Hypothalamus (tissue), 51 donors: ENCODE measurements at regions not wholly inside any gene's neighbourhood (a gene's known extent, or its start where the extent isn't known, plus 50 kb on each side); places are given as distances from the start of the nearest gene placed in this dataset.
A peak's percentile ranks its signal among the peaks of the same experiment; 100 is the strongest.

Source experiments
- DNase-seq, 51 donors: peaks; one replicate each; lab custom pipeline; 2025; lab: John Stamatoyannopoulos, UW

DNA sequence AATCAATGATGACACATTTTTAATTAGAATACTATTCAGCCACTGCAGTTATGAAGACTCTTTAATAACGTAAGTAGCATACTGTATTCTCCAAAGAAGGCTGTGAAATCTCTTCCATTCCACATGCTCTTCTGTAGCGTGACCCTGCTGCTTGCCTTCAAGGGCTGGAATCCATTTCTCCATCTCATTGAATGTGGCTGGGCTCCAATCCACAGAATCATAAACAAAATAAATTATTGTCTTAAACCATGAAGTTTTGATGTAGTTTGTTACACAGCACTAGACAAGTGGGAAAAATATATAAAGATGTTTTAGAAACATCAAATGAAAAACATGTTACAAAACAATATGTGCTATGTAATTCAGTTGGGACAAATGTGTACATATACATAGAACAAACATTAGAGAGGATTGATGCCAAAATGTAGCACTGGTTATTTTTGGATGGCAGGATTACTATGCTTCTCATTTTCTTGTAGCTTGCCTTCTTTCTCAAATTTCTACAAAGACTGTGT is 410.8 kb upstream of the PODXL start:
- DNase-seq: no peak

DNA sequence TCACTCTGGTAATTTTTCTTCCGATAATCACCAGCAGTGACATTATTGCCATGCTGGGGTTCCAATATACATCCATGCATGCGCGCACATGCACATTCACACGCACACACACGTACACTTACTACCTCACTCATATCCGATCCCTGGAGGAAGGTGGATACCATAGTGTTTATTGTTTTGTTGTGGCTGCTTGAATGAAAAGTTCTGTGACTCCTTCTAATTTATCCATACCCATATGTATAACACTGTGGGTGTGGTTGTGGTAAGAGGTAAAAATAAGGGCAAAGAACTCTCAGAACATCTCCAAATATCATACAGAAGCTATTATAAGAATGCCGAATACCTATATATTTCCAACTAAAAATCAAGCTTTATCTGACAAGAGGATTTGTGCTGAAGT is 407.8 kb upstream of the PODXL start:
- DNase-seq: no peak

DNA sequence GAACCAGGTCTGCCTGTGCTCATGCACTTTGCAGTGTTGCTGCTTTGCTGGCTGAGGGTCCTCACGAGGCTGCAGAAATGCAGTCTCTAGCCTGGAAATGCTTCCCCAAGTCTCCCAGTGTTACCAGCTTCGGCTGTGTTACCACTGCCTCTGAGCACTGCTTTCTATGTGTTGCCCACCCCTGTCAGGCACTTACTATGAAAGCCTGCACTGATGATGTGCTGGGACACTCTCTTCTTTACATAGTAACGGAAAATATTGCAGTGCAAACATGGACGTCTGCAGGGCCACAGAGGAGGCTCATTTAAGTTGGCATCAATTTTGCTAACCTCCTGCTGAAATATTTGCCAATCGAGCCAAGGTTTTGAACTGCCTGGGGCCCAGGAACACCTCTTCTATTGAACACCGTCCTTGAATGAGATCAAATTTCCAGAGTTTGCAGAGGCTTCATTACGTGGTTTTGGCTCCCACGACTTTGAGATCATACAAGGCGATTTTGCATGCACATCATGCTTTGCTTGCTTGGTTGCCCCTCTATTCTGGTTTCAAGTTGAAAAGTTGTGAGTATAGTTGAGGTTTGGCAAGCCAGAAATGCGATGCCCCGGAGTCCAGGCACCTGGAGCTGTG is 404.7 kb upstream of the PODXL start:
- DNase-seq: no peak

DNA sequence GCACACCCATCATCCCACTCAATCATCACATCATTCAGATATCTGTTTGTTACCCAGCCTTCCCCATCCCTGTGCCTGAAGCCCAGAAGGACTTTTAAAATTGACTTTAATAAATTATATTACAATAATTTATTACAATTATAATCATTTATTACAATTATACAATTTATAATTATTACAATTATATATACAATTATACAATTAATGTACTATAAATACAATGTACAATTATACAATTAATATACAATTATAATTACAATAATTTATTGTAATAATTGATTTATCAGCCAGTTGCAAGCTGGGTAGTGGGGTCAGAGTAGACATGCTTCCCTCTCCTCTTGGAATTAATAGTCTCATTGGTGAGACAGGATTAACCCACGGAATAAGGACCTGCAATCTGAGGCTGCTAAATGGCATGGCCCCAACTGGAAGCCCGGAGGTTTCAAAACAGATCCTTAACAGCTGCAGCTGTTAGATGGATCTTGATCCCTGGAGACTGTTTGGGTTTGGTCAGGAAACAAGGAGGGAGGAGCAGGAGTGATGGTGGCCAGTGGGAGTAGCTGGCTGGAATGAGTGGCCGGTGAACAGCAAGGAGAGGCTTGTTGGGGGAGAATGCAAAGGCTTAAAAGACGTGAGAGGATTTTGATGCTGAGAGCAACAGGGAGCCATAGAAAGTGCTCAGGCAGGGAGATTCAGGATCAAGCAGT is 402.8 kb upstream of the PODXL start:
- no peak for DNase-seq

DNA sequence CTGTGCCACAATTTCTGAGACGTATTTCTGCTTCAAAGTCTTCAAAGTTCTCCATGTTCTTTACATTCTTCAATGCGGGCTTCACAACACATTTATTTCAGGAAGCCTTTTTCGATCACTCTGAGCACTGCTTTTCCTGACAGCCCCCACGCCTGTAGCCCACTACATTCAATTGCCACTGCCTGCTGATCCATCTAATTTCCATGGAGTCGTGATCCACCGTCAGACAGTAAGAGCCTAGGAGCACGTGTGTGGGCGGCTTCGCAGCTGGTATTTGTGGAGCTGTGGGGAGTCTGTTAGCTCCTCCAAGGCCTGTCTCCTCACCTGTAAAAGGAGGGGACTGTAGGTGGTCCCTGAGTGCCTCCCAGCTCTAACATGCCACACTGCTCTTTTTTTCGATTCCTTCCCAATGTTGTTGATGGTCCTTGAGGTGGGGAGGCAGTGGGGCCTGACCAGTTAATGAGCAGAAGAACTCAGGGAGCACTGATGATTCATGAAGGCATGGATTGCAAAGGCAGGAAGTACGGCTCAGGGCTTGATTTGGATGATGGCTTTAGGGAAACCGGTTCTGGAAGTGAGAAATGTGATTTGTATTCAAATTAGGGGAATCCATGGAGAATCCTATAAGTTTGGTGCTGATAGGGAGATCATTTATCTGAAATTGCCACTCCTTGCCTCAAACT is 401.1 kb upstream of the PODXL start:
- DNase-seq: peak in 2 of 51 donors; percentile 19 to 68

DNA sequence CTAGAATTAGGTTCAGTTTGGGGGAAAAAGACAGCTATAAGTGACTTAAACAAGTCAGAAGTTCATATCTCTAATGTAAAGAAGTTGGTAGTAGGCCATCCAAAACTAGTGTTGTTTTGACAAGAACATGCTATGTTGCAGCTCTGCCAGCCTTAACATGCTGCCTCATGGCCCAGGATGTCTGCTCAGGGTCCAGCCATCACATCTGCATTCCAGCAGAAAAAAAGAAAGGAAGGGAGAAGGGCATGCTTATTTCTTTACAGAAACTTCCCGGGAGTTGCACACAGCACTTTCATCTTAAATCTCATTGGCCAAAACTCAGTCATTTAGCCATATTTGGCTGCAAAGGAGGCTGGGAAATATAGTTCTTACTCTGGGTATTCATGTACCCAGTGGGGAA is 400.4 kb upstream of the PODXL start:
- DNase-seq: no peak

DNA sequence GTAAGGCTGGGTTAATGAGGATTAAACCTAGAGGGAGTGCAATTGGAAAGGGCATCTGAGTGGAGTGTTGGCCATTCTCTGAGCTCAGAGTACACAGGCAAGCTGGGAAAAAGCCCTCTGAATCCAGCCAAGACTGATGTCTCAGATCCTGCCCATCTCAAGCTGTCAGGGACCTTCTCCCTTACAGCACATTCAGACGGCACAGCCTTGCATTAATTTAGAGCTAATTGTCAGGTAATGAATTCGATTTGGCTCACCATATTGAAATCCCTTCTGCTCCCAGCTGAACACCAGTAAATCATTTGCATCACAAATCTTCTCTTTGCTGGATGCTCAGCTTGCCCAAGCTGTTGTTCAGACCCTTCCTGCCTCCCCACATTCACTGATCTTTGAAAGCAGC is 399.3 kb upstream of the PODXL start:
- DNase-seq: no peak

DNA sequence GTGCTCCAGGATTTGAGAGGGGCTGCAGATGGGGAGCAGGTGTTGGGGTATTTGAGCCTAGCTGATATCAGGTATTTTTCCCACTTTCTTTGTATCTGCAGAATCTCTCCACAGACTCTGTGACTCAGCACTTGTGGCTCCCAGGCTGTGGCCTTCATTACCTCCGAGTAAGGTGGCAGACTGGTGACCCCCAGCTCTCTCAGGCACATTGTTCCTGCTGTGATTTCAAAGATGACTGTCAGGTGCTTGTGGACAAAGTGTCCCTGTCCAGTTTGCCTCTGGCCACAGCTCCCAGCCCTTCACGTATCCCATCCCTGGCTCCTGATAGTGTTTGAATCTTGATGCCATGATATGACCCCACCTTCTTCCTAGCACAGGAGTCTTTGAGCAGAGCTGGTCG is 396.8 kb upstream of the PODXL start:
- DNase-seq: no peak

DNA sequence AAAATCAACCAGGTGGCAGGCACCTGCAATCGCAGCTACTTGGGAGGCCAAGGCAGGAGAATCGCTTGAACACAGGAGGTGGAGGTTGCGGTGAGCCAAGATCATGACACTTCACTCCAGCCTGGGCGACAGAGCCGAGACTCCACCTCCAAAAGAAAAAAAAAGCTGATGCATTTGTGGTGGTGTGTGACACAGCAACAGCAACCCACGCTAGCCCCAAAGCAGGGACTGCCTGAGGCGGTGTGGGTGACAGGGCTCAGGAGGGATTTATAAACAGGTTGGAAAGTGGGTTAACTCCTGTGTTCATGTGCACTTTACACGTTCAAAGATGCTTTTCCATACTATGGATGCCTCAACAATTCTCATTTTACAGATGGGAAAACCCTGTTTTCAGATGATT is 395.9 kb upstream of the PODXL start:
- no peak for DNase-seq

DNA sequence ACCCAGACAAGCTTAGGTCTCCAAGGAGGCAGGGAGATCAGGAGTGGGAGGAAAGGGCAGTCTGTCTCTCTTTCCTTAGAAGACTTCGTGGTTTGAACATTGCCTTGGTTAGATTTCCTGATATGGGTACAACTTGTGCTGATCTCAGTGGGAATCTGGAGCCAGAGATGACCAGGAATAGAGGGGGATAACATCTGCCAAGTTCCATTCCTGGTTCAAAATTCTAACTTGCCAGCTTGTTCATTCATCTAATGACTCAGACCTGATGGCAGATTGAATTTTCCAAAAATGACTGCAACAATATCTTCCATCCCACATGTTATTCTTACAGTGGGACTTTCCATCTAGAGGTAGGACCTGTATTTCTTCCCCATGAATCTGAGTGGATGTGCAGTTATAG is 394.3 kb upstream of the PODXL start:
- no peak for DNase-seq

DNA sequence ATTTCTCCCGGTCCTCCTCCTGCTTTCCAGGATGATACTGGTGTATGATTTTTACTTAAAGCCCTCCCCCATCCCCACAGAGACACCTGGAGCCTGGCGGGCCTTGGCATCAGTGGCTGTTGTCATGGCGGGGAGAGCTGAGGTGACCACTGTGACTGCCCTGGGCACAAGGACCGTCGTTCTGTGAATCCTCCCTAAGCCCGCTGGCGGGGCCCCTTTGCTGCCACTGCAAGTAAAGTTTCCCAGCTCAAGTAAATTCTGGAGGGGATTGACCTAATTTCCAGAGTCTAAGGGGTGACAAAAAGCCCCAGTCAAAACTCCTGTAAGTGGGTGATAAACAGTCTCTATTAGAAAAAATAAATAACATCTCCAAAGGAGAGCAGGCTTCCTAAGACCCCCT is 393.2 kb upstream of the PODXL start:
- DNase-seq: no peak

DNA sequence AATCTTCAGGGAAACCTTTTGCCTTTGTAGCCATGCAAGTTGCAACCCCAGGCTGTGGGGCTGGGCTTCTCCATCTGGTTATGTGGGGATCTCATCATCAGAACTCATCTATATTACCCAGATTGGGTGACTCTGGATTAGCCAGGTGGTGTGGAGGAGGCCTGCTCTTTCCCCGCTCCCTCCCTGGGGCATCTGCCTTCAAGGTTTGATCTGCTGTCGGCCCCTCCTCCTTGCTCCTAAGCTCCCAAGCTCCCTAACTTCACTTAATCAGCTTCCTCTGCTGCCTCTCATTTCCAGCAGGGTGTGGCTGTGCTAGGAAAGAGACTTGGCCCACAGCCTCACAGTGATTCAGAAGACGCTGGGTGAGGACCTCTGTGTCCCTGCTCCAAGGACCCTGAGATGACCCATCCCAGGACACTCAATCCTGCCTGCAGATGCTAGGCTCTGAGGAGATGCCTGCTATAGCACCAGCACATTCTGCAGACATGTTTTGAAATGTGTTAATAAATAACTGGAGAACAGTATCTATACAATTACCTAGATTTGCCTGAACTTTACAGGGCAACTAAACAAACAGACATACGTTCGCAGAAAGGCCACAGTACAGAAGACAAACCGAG is 392.1 kb upstream of the PODXL start:
- peak in 1 of 51 donors; percentile 4 for DNase-seq

DNA sequence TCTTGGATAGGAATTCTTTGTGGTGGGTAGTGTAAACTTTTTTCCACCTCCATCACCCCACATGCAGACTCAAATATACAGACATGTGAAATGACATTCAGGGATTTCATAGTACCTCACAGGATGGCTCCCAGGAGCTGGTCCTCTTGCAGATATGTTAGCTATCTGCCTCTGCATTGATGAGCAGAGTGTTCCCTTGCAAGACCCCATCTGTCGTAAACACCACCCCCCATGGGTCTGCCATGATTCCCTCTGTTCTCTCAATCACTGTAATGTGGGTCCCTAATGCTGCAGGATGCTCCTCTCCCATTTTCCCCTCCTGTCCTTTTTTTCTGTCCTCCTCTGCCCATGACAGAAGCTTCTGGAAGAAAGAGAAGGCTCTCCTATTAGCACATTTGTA is 391.2 kb upstream of the PODXL start:
- DNase-seq: no peak

DNA sequence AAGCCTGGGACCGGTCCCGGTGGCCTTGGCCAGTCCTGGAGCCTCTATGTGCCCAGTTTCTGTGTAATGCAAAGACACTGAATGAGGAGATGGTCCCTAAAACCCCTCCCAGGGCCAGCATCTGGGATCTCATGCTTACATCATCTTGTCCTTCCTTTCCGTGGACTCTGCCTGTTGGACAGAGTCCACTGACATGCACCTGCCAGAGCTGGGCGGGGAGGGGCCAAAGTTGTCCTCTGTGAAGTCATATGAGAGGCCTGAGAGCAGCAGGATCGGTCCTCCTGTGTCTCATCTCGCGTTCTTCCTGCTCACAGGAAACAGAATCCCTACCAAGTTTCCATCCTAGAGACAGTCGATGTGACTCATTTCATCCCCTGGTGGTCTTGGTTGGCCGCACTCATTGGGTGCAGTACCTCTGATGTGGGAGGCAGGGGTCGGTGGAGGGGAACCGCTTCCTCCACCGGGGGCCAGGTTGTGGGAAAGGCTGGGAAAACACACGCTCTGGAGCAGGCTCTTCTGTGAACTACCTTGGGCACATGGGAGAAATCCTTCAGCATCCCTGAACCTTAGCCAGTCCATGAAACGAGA is 389.6 kb upstream of the PODXL start:
- DNase-seq: no peak

DNA sequence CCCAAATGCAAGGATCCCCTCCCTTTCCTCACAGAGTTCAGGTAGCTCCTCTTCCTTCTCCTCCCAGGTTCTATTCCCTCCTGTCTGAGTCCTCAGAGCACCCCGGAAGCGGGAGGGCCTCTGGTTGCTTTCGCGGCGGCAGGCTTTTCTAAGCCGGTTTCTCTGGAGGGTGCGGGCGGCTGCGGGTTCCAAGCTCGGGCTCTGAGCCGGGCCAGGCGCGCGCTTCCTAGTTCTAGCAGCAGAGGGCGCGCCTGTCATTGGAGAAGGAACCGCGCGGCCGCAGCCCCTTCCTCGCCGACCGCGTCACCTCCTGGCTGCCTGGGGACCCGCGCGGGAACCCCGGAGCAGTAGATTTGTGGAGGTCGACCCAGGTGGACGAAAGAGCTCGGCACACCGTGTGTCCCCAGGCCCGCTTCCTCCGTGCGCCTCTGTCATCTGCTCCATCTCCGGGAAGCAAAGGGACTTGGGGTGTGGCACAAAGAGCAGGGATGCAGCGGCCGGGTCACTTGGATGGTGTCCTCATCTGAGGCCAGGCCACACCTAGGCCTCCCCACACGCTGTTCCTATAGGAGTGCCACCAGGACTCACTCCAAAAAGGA is 389.0 kb upstream of the PODXL start:
- peak in 45 of 51 donors; percentile 6 to 74 (median 35) for DNase-seq

DNA sequence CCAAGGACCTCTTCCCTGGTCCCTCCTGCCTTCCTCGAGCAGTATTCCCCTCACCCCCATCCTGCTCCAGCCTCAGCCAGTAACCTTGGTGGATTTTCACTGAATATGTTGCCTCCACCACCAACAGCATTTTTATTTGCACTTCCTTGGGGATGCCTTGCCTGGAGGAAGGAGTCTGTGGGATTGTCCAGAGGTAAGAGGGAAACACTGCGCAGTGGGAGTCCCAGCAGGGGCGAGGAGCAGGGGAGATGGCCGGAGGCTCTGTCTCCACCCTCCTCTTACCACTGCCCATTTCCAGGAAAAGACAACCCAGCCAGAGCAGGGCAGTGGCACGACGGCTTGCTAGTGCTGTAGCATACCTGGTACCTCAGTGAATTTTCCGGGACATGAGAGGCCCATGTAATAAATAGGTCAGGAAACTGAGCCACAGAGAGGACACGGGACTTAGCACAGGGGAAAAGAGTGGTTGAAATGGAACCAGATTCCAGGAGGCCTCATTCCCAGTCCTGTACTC is 388.2 kb upstream of the PODXL start:
- DNase-seq: no peak

DNA sequence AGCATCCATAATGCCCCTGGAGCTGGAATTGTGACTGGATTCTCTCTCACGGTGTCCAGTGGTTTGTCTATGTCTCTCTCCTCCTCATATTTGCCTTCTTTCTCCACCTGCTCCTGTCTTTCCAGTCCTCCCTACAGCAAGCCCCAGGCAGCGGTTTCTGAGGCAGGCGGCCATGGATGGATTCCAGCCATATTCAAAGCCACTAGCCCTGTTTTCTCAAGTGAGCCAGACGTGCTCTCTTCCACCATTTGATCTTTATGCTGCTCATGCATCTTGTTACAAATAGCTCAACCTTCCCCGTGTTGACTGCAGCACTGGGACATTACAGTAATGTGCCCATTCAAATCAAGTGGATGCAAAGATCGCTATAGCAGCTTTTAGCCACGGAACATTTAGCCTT is 387.2 kb upstream of the PODXL start:
- DNase-seq: no peak

DNA sequence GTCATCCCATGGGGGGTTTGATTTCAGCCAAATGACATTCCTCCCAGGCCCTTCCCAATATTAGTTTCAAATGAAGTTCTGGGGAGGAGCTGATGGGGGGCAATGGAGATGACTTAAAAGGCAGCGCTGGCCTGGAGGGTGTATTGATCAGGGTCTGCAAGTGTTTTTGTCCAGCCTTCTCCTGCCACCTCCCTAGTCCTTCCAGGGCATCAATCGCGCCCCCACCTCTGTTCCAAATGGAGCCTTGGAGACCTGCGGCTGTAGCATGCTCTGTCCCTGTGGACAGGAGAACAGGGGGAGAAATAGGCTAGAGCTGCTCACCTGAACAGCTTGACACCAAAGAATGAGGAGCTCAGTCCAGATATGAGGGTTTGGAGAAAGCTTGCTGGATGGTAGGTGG is 386.8 kb upstream of the PODXL start:
- DNase-seq: no peak

DNA sequence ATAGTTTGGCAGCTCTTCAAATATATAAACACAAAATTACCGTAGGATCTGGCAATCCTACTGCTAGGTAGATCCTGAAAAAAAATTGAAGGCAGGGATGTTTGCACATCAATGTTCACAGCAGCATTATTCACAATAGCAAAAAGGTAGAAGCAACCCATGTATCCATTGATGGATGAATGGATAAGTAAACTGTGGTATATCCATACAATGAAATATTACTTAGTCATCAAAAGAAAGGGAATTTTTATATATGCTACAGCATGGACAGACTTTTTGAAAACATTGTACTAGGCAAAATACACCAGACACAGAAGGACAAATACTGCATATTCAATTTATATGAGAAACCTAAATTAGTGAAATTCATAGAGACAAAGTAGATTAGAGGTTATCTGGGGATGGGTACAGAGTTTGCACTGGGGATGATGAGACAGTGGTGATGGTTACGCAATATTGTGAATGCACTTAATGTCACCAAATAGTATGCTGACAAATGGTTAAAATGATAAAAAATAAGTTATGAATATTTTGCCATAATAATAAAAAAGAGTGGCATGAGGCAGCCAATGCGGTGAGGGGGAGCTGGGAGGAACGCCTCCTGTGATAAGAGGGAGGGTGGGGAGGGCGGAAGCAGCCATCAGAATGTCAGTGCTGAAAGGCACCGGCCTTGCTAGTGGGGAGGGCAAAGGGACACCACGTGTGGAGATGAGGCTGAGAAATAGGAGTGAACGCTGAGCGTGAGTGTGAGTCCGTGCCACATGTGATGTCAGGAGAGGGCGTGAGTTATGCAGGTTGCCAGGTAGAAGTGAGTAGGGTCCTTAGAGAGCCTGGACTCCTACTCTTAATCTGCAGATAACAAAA is 386.1 kb upstream of the PODXL start:
- no peak for DNase-seq

DNA sequence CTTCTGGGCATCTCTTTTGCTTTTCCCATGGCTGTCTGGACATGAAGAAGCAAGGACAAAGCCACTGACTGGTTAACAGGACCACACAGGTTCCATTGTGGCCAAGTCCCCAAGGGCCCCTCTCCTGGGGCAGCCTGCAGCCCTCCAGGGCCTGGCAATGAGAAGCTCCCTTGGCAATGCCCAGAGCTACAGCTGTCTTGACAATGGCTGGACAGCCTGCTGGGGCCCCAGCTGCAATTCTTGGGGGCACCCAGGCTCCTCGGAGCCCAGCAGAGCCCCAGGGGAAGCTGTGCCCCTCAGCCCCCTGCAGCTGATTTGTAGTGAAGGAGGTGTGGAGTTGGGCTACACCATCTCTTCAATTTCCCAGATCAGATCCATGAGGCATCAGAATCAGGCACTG is 384.9 kb upstream of the PODXL start:
- no peak for DNase-seq
